Activated T-helper 1 cell treated with anti-CD3 and anti-CD28 coated beads, Interleukin-2, amount 50 U/mL, for 16 hours (primary cell): ENCODE measurements at regions not wholly inside any gene's neighbourhood (a gene's known extent, or its start where the extent isn't known, plus 50 kb on each side); places are given as distances from the start of the nearest gene placed in this dataset.
"Not testable (repeated sequence)": the region's sequence is repeated elsewhere in the genome, so short reads cannot be mapped to it uniquely, and the experiment has no call there.

Experiments
- DNase-seq, 2 donors: peaks; one replicate each; pipeline ENCODE4 v3.0.0-alpha.2; 2020; ENCODE audit warnings: low read depth in 1 of 2, low spot score in 1 of 2

DNA sequence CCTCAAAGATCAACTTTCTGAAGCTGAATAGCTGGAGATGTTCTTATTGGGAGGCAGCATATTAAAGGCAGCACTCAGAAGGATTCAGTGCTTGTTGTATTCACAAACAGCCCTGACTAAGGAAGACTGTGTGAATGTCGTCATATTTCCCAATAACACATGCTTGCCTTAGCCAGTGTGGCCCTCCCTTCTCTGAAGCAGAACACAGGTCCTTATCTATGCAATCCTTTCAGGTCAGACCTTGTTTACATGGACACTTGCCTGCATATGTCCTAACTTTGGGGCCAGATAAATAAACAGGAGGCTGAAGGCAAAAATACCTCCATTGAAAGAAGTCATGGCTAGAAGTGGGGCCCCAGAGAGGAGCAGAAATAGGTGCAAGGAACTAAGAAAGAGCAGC, 97.2 kb downstream of the SLC4A3 start:
- no peak for DNase-seq

DNA sequence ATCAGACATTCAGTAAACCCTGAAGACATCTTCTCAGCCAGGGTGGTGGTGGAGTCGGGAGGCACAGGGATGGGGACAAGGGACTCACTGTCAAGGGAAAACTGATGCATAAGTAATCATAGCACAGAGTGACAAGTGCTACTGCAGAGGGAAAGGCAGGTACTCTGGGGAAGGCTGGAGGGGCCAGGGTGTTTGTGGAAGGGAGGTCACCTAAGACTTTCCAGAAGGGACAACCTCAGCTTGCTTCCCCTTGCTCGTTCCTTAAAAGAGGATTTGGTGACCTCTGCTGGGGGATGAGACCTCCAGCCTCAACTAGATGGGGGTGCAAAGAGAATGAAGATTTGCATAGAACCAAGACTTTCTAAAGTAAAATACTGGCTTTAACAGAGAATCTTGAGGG, 99.5 kb downstream of the SLC4A3 start:
- DNase-seq = no peak

DNA sequence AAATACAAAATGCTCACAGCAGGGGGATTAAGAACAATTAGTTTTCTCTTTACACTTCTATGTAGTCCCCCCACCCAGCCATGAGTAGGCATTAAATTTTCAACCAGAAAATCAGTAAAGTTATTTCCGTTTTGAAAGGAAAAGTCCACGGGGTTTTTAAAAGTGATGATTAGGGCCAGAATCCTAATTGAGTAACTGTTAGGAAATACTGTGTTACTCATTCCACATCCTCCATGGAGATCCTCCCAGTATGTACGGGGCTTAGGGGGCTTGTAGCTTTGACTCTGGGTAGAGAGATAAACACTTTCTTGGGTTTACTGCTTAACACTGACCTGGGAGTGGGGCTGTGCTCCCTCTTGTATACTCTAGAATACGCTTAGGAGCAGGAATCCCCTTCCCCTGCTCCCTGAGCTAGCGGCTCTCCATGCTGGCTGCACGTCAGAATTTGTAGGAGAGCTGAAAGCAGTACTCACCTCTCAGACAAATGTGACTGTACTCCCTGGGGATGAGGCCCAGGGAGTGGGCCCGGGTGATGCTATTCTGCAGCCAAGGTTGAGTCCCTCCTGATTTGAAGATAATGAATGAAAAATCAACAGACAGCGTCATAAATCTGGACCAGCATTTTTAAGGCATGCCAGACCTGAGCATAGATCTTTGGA, 100.5 kb downstream of the SLC4A3 start:
- no peak for DNase-seq

DNA sequence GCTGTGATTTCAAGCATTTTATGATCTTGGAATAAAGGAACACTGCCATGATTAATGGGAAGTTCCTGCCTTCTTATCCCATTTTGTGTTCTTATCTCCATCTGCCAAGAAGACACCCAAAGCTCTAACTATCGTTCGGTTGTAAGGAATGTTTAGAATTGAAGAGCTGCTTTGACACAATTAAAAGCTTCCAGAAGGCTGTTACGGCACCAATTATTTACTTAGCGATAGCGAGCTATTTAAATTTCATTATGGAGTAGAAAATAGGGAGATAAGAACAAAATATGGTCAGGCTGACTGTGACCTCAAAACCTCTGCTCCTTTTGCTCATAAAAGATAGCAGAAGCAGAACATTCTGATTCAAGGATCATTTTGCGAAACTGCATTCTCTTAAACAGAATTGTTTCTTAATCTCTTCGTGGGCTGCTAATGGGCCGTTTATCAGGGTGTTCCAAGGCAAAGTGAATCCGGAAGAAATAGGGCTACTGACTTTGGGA, 101.6 kb downstream of the SLC4A3 start:
- no peak for DNase-seq

DNA sequence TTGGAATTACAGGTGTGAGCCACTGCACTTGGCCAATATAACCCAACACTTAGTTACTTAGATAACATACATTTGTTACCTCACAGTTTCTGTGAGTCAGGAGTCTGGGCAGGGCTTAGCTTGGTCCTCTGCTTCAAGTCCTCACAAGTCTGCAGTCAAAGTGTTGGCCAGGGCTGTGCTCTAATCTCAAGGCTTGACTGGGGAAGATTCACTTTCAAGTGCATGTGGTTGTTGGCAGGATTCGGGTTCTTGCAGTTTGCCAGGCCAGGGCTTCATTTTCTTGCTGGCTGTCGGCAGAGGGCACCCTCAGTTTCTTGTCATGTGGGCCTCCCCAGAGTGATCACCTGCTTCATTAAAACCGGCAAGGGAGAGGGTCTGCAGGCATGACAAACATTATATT, 103.7 kb downstream of the SLC4A3 start:
- no peak for DNase-seq

DNA sequence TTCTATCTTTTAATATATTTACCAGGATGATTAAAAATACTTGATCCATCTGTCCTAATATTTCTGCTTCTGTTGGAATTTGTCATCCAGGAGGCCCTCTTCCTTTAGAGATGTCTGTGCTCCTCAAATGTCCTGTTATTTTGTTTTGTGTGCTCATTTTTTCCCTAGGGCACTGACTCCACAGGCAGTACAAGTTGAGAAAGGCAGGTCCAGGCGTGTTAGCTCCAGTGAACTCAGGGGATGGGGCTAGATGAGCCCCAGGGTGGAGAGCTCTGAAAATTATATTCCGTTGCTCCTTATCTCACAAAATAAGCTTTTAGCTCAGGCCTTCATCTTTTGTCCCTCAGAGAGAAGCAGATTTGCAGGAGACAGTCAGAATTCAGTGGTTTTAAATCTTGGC, 105.7 kb downstream of the SLC4A3 start:
- DNase-seq = no peak

DNA sequence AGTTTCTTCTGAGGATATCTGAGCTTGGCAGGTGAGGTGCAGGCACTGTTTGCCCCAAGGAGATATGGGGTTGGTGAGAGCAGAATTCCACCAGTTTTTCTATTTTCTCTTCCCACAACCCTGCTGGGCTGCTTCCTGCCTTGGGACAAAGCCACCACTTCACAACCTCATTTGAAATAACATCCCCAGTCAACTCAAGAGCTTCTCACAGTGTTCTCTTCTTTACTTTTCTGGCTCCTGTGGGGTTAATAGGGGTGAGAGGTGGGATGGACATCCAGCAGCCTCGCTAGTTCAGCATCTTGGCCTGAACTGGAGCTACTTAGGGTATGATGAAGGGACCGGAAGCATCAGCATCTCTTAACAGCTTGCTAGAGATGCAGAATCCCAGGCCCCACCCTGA, 106.3 kb downstream of the SLC4A3 start:
- DNase-seq = no peak

DNA sequence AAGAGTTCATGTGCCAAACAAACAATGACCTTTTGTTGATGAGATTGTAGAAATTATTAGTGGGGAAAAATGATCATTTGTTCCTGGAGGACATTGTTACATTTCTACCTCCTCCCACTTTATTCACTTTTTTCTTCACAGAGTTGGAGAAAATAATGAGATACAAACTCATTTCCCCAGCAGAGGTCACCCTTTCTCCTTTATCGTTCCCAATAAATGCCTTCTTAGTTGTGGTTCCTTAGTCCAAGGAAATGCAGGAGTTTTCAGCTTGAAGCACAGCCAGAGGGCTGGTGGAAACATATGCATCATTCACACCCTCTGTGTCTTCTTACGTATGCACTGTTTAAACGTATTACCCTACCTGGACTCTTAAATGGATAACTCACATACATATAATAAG, 108.8 kb downstream of the SLC4A3 start:
- DNase-seq = no peak

DNA sequence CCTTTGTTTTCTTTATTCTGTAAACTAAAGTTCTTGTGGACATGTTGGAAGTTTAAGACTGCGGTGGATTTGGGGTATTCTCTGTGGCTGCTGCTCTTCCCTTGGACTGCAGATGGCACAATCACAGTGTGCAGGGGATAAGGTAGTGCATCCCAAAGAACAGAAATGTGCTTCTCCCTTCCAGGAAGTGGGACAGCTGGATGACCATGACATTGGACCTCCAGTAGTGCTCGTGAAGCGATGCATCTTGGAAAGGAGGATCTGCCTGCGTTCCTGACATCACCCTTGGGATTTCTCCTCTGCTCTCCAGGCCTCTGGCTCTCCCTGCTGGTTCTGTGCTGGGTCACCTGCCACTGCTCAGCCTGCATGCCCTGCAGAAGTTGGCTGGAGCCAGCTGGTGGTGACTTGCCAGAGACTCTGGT, 109.9 kb downstream of the SLC4A3 start:
- DNase-seq = no peak

DNA sequence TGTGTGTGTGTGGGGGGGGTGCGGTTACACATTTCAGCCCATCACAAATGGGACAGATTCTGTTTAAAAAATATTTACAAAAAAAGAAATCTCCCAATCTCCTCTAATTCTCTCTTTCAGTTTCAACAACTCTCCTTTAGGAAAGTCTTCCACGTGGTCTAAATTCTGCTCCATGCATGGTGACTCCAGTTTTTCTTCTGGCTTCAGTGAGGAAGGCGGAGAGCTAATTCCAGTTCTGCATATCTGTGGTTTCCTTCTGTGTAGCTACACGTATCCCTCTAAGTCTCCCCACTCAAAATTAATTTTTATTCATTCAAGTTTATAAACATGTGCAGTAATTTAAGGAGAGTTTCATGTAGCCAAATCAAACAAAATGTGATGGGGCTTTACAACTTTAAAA, 111.6 kb downstream of the SLC4A3 start:
- DNase-seq = no peak

DNA sequence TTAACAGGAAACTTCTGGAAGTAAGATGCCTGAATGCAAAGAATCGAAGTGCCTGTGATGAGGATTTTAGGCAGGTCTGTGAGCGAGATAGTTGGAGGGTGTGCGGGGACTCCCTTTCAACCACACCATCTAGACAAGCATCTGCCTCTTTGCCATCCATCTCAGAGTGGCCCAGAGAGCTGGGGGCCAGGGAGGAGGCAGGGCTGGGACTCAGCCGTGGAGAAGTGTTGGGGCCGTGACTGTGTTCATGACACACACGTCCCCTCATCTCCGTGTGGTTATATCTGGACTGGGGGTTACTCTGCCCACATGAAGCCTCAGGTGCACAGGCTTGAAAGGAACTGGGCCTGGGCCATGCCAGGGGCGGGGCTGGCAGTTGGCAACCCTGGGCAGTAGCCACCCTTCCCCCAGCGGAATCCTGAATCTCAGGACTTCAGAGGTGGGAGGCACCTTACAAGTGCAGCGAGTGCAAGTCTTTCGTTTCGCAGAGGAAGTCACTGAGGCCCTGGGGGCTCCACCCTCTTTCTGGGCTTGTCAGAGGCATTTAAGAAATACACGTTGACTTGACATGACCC, 112.5 kb downstream of the SLC4A3 start:
- DNase-seq = no peak

DNA sequence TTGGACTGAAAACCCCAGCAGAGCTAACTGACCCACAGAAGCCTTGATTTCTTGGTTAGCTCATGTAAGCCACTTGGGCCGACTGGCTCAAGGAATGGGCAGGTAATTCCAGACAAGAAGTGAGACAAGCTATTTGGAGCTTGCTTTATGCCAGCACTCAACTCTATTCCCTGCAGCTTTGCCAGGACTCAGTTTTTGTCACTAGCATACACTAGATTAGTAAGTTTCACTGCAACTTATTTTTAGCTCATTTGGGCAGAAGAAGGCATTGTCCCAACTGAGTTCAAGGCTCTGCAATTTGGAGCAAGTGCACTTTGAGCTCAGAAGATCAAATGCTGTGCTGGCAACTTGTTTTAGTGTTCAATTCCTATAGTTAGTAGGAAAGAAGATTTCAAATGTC, 116.1 kb downstream of the SLC4A3 start:
- no peak for DNase-seq

DNA sequence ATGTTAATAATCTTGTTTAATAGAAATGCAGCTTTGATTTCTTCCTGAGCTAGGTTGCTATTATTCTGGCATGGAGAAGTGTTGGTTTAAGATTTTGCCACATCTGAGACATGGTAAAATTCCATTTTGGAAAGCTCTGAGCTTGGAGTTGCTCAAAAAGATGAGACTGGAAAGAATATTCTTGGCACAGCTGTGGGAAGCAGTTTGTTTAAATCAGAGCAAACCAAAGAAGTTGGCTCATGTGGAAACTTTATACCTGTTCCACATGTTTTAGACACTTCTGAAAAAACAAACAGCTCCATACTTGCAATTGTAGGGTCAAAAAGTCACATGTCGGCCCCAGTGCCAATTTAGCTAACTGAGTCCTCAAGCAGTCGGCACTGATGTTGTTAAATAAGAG, 116.6 kb downstream of the SLC4A3 start:
- DNase-seq = no peak

DNA sequence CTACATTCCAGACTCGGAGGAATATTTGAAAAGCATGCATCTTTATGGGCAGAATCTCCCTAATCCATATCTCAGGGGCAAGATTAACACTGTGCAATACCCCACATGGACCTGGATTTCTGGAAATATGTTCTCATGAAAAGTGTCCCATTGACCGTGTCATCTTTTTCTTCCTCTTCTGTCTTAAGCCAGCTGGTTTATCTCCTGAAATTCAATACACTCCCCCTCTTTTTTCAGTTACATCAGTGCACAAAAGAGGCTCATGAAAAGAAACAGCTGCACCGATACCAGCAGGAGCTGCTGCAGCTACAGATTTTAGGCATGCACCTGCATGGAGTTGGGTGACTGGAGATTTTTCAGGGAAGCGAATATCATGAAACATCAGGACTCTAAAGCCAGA, 117.2 kb downstream of the SLC4A3 start:
- DNase-seq = no peak

DNA sequence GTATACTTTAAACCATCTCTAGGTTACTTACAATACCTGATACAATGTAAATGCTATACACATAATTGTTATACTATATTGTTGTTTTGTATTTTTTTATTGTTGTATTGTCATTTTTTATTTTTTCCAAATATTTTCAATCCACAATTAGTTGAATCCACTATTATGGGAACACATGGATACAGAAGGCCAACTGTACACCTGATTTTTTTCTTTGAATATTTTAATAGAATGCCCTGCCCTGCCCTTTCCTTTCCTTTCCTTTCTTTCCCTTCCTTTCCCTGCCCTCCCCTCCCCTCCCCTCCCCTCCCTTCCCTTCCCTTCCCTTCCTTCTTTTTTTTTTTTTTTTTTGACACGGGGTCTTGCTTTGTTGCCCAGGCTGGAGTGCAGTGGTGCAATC, 120.2 kb downstream of the SLC4A3 start:
- no peak for DNase-seq

DNA sequence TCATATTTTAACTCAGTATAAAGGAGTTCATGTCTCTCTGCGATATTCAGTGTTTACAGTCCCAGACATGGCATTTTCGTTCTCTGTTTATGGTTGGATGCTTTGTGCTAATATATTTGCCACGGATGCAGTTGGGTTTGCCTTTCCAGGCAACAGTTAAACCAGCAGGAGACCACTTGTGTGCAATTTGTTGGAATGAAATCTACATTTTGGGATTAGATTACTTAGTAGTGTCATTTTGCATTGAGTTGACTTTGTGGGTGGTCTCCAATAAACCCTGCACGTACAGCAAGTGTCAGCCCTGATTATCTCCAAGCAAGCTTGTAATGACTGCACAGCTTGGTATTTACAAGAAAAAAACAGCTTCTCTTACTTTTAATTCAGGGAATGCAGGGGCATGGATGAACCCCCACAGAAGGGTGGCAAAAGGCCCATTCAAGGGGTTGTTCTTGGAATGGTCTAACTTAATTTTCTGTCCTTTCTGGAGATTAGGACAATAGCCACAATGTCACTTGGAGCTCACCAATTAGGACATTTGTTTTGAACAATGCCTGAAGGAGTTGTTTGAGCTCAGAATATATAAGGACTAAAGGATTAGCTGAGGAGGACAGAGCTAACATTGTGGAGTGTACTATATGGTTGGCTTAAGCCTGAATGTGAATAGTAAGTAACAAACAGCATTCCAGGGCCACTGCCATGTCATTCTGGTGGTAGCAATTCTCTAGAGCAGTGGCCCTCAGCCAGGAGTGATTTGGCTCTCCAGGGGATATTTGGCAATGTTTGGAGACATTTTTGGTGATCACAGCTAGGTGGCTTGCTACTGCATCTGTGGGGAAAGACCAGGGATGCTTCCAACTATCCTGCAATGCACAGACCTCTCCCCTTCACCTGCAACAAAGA, 121.5 kb downstream of the SLC4A3 start:
- DNase-seq = no peak

DNA sequence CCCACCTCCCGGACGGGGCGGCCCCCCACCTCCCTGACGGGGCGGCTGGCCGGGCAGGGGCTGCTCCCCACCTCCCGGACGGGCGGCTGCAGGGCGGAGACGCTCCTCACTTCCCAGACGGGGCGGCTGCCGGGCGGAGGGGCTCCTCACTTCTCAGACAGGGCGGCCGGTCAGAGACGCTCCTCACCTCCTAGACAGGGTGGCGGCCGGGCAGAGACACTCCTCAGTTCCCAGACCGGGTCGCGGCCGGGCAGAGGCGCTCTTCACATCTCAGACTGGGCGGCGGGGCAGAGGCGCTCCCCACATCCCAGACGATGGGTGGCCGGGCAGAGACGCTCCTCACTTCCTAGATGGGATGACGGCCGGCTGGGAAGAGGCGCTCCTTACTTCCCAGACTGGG, 123.7 kb downstream of the SLC4A3 start:
- not testable (repeated sequence) for DNase-seq

DNA sequence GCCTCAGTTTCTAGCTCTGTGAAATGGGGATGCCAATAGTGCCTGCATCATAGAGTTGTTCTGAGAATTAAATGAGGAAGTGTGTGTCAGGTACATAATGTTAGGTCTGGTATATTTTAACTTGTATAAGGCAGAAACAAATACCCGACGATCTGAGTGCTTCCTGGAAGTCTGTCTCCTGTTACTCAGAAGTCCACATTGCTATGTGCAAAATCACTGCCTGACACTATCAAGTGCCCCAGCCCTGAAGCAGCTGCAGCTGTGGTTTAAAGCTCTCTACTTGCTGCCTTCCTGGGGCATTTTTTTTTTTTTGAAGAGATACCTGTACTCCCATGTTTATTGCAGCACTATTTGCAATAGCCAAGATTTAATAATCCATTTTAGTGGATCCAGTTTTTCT, 125.3 kb downstream of the SLC4A3 start:
- DNase-seq = no peak

DNA sequence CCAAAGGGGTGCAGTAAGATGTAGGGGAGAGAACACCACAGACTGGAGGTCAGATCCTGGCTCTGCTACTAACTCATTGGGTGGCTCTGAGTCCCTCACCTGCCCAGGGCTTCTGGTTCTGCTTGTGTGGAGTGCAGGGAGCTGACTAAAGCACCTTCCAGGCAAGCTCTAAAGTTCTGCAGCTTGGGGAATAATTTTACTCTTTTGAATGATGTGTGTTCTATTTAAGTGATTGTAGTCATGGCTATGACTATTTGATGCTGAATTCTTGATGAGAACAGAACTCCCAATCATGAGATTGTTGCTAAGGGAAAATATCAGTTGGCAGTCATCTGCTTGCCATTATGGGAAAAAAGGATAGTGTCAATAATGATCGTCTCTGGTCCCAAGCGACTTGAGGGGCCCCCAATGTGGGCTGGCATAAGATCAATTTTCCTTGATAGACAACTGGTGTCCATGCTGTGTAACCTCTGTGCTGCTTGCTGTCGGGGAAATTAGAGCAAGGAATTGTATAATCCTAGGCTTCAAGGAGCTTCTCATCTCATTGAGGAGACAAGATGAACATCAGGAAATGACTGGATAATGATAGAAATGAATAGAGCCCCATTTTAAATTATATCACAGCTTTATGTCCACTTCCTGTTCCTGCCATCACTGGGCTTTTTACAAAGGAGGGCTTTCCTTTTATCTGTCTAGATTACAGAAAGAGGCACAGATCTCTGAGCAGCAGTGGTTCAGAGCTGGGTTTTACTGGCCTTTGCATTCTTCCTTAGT, 131.7 kb downstream of the SLC4A3 start:
- DNase-seq = no peak

DNA sequence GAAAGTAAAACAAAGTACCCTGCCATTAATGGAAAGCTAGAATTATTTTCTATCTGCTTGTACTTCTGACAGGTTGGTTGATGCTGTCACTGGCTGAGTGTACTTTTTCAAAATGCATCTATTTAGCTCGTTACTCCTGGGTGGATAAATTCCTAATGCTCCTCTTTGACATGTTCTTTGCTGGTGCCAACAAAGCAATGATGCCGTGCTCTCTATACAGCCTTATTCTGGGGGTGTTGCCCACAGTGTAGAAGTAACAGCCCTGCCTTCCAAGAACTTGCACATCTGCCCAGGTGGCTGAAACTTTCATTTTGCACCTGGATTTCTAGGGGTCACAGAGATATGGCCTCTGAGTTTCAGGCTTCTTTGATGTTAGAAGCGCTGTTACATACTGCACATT, 132.4 kb downstream of the SLC4A3 start:
- no peak for DNase-seq

DNA sequence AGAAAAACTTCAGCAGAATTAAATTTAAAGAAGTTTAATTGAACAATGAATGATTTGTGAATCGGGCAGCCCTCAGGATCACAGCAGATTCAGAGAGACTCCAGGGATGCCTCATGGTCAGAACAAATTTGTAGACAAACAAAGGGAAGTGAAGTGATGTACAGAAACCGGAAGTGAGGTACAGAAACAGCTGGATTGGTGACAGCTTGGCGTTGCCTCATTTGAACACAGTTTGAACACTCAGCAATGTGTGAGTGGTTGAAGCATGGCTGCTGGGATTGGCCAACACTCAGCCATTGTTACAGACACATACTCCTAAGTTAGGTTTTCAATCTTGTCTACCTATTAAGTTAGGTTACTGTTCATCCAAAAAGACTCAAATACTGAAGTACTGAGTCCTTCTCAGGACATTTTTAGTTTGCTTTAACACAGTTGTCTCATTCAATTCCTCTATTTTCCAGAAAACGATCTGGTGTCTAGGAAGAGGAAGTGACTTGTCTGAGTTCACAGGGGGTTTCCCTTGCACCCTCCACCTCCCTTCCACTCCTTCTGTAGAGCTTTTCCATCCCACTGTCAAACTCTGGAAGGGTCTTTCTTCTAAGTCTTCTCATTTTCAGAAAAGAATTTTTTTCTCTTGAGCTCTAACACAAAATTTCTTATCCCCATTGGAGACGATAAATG, 137.9 kb downstream of the SLC4A3 start:
- DNase-seq = no peak
